ENCODE measurements at regions not wholly inside any gene's neighbourhood (a gene's known extent, or its start where the extent isn't known, plus 50 kb on each side); places are given as distances from the start of the nearest gene placed in this dataset.

DNA sequence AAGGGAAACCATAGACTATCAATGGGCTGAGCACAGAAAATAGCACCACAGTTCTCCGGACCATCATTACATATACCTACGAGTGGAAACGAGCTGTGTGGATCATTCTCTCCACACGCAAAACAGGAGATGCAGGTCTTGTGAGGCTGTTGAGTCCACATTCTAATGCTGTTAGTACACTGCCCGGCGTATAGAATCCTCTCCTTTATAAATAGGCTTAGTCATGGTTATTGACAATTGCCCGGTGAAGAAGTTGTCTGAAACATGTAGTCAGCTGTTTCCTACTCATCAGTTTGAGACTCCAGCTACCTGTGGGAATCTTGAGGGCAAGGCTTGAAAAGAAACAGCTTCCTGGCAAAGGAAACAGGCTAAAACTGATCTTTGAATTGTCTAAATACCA, 602.0 kb upstream of the EDIL3 start:
- no peak for TF ChIP-seq POLR2AphosphoS5 (IDR thresholded peaks at IDR 0.05; ENCODE audit: low read depth, low read length)
- no peak for TF ChIP-seq SIN3A (IDR thresholded peaks at IDR 0.05; ENCODE audit: borderline replicate concordance, insufficient read depth, low read depth, low read length)
- TF ChIP-seq TCF7L2 (IDR thresholded peaks at IDR 0.05; ENCODE audit: low read depth, low read length) = no peak
- TF ChIP-seq, protein P1, sequence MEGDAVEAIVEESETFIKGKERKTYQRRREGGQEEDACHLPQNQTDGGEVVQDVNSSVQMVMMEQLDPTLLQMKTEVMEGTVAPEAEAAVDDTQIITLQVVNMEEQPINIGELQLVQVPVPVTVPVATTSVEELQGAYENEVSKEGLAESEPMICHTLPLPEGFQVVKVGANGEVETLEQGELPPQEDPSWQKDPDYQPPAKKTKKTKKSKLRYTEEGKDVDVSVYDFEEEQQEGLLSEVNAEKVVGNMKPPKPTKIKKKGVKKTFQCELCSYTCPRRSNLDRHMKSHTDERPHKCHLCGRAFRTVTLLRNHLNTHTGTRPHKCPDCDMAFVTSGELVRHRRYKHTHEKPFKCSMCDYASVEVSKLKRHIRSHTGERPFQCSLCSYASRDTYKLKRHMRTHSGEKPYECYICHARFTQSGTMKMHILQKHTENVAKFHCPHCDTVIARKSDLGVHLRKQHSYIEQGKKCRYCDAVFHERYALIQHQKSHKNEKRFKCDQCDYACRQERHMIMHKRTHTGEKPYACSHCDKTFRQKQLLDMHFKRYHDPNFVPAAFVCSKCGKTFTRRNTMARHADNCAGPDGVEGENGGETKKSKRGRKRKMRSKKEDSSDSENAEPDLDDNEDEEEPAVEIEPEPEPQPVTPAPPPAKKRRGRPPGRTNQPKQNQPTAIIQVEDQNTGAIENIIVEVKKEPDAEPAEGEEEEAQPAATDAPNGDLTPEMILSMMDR (IDR thresholded peaks at IDR 0.05) = no peak

Data from Panc1 (cell line).